HG02981 (cell line): ENCODE measurements at regions not wholly inside any gene's neighbourhood (a gene's known extent, or its start where the extent isn't known, plus 50 kb on each side); places are given as distances from the start of the nearest gene placed in this dataset.

Experiments used
- ATAC-seq: cut with Tn5 transposase; IDR thresholded peaks from one replicate; pipeline ENCODE4 v1.9.1; 2021; ENCODE audit warnings: mild to moderate bottlenecking, moderate library complexity; ENCODE audit not compliant: unreplicated experiment

DNA sequence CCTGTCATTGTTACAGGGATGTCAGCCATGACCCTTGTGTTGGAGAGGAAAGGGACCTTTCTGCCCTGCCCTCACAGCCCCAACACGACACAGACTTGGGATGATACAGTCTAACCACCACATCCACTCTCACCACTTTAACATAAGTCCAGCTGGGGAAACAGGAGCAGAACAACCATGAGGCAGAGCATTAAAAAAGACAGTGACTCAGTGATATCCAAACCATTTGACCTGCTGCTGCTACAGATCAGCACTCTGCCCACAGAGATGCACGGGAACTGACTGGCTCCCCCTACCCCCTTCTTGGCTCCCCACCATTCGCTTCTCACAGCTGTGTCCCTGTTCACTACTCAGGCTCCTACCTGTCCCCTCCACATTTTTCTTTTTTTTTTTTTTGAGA, 458.6 kb downstream of the ZNF608 start:
- ATAC-seq, result no peak

GRCh38 chr5:124285733-124286132, 460.7 kb downstream of the ZNF608 start:
- no peak for ATAC-seq

- no peak for ATAC-seq
These were observed 461.4 kb downstream of the ZNF608 start for GRCh38 chr5:124285071-124285470.

GRCh38 chr5:124283031-124283430, 463.4 kb downstream of the ZNF608 start:
- no peak for ATAC-seq

DNA sequence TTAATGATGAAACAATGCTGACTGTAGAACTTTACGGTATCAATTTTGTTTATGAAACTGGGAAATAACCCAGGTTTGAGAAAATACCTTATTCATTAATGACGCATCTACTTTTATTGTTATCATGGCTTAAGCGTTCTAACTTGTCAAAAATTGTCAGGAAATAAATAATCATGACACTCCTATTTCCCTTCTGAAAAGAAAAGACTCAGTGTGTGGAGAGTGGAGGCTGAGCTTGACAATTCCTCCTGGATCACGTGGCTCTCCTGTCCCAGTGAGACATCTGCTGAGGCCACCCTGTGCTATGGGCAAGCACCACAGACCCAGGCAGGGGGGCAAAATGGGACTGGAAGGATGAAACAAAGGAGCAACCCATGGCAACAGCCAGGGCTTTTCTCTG, 466.4 kb downstream of the ZNF608 start:
- ATAC-seq, result no peak

DNA sequence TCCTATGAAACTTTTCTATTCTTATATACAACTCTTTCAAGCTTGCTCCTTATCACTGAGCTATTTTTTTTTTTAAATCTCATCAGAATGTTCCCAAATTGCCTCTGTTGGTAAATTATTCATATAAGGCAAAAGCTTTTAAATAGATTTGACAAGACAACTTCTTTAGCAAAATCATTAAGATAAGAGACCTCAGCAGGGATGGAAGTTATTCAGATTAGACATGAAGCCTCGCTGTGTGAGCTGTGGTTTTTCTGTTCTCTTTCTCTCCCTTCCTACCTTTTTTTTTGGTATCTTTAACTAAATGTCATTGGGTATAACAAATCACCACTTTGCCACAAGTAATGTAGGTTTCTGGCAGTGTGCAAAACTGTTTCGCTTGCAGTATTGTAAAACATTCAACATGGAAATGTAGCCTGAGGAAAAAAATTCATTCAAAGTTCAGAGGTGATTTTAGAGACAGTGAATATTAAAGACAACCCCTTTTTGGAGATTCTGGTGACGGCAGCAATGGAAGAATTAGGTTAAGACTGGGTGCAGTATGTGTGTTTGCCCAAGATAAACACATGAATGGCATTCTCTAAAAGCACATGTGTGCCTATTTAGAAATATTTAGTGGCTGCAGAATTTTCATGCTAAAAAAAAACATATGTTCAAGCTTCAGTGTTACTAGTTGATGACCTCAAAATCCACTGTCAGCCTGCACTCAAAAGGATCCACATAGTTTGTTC, 467.1 kb downstream of the ZNF608 start:
- no peak for ATAC-seq

- ATAC-seq, result no peak
These were observed 467.8 kb downstream of the ZNF608 start for GRCh38 chr5:124278636-124279035.

DNA sequence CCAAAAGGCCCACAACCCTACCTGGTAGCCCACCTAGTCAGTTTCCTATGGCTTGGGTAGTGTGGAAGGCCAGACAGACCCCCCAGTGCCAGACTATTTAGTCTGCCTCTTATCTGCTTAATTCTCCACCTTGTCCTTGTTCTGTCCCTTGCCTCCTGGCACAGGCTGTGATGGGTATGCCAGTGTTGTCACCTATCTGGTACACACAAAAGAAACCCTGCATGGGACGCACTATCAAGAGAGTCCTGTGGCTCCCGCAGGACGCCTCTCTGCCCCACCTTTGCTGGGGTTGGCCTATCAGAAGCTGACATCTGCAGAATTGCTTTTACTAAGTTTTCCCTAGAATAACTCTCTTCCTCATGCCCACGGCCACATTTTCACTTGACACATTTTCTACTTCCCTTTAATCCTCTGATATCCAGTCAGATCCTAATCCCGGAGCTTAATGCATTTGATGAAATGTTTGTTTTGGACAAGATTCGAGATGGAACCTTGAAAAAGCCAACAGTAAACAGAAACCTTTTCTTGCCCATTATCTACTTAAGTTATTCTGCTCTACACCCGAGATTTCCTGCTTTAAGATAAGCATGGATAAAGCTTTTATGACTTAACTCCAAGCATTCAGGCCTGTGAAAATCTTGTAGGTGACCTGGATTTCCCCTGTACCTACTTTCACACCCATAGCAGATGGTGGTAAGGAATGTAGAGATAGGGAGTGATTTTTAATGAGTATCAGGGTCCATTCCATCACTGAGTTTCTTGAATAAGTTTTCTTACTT, 468.5 kb downstream of the ZNF608 start:
- ATAC-seq, result no peak

GRCh38 chr5:124276166-124276565, 470.3 kb downstream of the ZNF608 start:
- ATAC-seq, result no peak

DNA sequence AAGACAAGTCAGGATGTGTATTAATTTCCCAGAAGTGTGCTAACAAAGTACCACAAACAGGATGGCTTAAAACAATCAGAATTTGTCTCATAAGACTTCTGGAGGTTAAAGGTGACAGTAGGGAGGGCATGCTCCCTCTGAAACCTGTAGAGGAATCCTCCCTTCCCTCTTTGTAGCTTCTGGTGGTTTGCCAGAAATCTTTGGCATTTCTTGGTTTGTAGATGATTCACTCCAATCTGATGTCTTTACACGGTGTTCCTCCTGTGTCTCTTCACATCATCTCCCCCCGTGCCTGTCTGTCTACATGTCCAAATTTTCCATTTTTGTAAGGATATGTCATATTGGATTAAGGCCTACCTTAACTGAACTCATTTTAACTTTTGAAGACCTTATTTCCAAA, 471.5 kb downstream of the ZNF608 start:
- no peak for ATAC-seq

GRCh38 chr5:124264499-124264898, 481.9 kb downstream of the ZNF608 start:
- no peak for ATAC-seq

DNA sequence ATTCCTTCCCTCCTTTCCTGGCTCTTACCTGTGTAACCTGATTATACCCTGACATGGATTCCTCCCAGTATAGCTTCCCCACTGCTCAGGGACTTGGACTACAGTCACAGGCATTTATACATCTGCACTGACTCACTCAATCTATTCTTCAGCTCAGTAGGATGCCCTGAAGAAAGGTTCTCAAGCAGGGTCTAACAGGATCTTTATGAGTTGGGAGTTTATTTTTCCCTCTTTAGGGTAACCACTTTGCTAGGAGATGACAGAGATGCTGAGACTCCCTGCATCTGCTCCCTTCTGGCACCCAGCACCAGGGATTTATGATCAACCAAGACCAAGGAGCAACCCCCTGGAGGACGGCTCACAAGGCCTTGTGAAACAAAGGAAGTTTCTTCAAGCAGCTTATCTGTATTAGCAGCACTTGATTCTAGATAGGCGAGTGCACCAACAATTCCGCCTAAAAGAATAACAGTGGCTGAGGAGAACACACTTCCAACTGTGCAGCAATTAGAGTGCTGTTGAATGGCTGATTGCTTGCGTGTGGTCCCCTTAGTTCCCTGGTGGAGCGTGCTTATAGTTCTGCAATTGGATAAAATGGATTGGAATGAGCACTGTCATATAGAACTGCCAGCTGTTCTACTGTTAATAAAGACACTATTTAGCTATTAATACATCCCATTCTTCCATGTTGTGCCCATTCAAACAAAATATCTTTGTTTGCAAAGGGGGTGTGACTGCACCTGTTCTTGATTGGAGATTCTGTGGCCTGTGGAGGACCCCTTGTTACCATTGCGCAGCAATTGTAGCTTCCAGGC, 482.6 kb downstream of the ZNF608 start:
- ATAC-seq, result no peak

DNA sequence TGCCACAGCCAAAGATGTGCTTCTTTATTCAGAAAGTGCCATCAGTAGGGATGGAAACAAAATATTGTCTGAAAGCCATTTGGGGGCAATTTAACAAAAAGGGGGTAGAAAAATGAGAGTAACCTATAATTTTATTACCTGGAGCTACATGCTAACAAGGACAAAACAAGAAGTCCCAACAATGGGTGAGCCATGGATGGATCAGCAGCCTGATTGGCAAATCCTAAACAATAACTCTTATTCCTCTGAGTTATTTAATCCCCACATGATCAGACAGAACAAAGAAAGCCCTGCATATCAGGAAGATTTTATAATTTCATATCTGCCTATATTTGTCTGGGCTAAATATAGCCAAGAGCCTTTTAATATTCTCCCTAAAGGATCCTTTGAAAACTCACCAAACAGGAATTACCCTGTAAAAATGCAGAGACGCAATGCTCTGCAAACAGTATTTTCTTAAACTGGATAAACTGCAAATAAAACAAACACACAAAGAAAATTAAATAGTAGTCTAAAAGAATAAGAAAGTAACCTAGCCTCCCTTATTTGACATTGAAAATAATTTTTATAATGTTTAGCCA, 483.4 kb downstream of the ZNF608 start:
- ATAC-seq, result no peak

DNA sequence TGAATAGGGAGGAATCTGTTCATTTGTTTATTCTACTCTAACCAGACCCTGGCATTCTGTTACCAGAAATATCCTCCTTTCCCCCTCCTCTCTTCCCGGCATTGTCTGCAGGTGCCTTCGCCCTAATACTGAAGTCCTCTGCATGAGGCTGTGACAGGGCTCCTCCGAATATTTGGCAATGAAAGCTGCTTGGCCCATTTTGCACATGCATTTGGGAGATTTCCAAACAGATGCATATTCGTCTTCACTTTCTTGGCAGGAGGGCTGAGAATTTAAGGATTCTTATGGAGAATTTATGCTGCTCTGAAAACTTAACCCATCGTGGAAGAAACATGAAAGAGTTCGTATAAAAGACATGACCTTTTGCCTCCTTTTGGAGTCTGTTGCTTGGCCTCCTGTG, 484.0 kb downstream of the ZNF608 start:
- no peak for ATAC-seq

DNA sequence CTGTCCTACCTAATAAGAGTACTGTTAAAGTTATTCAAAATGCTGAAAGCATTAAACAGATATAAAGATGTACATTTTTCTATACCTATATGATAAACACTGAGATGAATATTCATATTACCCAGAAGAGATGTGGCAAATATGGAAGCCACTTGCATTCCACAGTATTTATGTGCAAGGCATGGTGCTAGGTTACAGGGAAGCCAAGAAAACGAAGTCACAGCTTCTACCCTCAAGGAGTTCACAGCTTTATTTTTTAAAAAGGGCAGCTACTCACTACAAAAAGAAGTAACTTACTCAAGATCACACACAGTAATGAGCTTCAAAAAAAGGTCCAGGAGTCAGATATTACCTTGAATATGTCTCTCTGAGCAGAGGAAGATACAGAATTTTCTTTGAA, 484.6 kb downstream of the ZNF608 start:
- no peak for ATAC-seq

GRCh38 chr5:124260921-124261515, 485.4 kb downstream of the ZNF608 start:
- ATAC-seq, result no peak

- ATAC-seq, result no peak
These were observed 487.4 kb downstream of the ZNF608 start for GRCh38 chr5:124259017-124259416.

GRCh38 chr5:124257048-124257447, 489.4 kb downstream of the ZNF608 start:
- no peak for ATAC-seq

DNA sequence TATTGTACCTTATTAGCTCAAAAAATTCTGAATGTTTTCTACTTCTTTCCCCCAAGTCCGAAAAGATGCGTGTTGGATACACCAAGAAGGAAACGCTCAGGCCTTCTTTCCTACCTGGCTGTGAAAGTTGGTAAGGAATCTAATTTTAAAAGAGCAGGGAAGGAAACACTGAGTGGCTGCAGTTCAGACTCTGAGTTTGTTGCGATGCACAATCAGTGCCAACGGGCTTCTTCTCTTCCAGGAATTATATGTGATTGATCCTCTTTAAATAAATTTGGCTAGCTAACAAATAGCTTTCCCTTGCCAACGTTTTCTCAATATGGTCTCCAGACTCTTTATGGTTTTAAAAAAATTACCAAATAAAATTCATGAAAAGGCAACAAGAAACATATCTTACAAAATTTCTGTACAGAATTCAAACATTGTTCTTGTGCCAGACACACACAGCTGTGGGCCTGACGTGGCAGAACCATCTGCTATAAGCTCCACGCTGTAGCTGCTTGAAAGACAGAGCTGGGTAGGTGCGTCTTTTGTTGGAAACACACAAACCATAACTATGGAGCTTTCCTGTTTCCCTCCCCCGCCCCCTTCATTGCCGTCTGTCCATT, 493.1 kb downstream of the ZNF608 start:
- no peak for ATAC-seq

DNA sequence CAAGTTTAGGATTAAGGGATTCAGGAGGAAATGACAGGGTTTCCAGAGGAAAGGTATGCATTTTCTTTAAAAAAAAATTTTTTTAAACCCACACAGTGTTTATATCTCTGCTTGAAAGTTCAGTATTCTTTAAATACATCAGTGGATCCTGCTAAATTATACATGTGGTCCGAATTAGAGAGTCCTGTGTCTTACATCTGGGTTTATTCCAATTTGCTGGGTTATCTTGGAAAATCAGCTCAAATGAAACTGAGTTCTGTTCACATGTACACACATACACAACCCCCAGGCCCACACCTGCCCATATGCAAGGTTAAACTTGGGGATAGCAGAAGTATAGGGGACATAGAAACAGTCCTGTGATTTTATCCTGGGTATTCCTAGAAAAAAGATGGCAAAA, 493.7 kb downstream of the ZNF608 start:
- ATAC-seq, result no peak
